ENCODE measurements at regions not wholly inside any gene's neighbourhood (a gene's known extent, or its start where the extent isn't known, plus 50 kb on each side); places are given as distances from the start of the nearest gene placed in this dataset.

- TF ChIP-seq CTCF (IDR thresholded peaks at IDR 0.05; ENCODE audit: insufficient read depth, missing control alignments), result no peak
- DNase-seq (ENCODE audit: insufficient read length, low spot score) (no peak), FAIRE-seq (no peak)
These were observed 201.1 kb downstream of the SP3 start for GRCh38 chr2:173764094-173764493.

GRCh38 chr2:173766537-173767289 lies 198.5 kb downstream of the SP3 start:
- no peak for TF ChIP-seq CTCF (IDR thresholded peaks at IDR 0.05; ENCODE audit: insufficient read depth, missing control alignments)
- DNase-seq (ENCODE audit: insufficient read length, low spot score) (no peak), FAIRE-seq (no peak)

- no peak for TF ChIP-seq CTCF (IDR thresholded peaks at IDR 0.05; ENCODE audit: insufficient read depth, missing control alignments)
- FAIRE-seq, result no peak
- DNase-seq (ENCODE audit: insufficient read length, low spot score), result no peak
These were observed 194.1 kb downstream of the SP3 start for GRCh38 chr2:173770947-173771678.

- FAIRE-seq (no peak), DNase-seq (ENCODE audit: insufficient read length, low spot score) (no peak)
- TF ChIP-seq CTCF (IDR thresholded peaks at IDR 0.05; ENCODE audit: insufficient read depth, missing control alignments), result no peak
These were observed 193.0 kb downstream of the SP3 start for GRCh38 chr2:173772205-173772604.

- no peak for FAIRE-seq
- no peak for DNase-seq (ENCODE audit: insufficient read length, low spot score)
- no peak for TF ChIP-seq CTCF (IDR thresholded peaks at IDR 0.05; ENCODE audit: insufficient read depth, missing control alignments)
These were observed 192.1 kb downstream of the SP3 start for GRCh38 chr2:173773076-173773475.

GRCh38 chr2:173775440-173775839 lies 189.7 kb downstream of the SP3 start:
- no peak for DNase-seq (ENCODE audit: insufficient read length, low spot score)
- FAIRE-seq, result no peak
- TF ChIP-seq CTCF (IDR thresholded peaks at IDR 0.05; ENCODE audit: insufficient read depth, missing control alignments), result no peak

GRCh38 chr2:173782681-173783080 lies 182.5 kb downstream of the SP3 start:
- TF ChIP-seq CTCF (IDR thresholded peaks at IDR 0.05; ENCODE audit: insufficient read depth, missing control alignments), result no peak
- FAIRE-seq (no peak), DNase-seq (ENCODE audit: insufficient read length, low spot score) (no peak)
